ENCODE measurements at regions not wholly inside any gene's neighbourhood (a gene's known extent, or its start where the extent isn't known, plus 50 kb on each side); places are given as distances from the start of the nearest gene placed in this dataset.

DNA sequence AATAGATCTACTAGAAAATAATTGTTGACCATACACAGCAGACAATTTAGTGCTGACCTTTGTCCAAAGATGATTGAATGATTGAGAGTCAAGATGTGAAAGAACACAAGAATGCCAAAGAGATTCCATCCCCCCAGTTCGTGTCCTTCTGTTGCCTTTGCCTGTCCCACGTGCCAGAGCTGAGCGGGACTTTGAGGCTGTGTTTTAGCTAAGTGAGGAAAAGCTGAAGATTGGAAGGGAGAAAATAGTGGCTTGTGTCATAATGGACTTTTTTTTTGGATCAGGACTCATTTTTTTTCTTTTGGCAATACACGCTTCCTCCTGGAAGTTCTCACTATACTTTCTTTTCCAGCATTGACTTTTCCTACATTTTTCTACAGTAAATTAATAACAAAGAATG, 206.6 kb upstream of the MDFIC2 start:
- TF ChIP-seq EZH2phosphoT487 (IDR thresholded peaks at IDR 0.05; ENCODE audit: borderline replicate concordance, low read depth, low read length): no peak
- TF ChIP-seq, protein P1, sequence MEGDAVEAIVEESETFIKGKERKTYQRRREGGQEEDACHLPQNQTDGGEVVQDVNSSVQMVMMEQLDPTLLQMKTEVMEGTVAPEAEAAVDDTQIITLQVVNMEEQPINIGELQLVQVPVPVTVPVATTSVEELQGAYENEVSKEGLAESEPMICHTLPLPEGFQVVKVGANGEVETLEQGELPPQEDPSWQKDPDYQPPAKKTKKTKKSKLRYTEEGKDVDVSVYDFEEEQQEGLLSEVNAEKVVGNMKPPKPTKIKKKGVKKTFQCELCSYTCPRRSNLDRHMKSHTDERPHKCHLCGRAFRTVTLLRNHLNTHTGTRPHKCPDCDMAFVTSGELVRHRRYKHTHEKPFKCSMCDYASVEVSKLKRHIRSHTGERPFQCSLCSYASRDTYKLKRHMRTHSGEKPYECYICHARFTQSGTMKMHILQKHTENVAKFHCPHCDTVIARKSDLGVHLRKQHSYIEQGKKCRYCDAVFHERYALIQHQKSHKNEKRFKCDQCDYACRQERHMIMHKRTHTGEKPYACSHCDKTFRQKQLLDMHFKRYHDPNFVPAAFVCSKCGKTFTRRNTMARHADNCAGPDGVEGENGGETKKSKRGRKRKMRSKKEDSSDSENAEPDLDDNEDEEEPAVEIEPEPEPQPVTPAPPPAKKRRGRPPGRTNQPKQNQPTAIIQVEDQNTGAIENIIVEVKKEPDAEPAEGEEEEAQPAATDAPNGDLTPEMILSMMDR (conservative IDR thresholded peaks at IDR 0.05; ENCODE audit: low read length): no peak

All from OCI-LY7 (cell line).